ENCODE measurements at regions not wholly inside any gene's neighbourhood (a gene's known extent, or its start where the extent isn't known, plus 50 kb on each side); places are given as distances from the start of the nearest gene placed in this dataset.

DNA sequence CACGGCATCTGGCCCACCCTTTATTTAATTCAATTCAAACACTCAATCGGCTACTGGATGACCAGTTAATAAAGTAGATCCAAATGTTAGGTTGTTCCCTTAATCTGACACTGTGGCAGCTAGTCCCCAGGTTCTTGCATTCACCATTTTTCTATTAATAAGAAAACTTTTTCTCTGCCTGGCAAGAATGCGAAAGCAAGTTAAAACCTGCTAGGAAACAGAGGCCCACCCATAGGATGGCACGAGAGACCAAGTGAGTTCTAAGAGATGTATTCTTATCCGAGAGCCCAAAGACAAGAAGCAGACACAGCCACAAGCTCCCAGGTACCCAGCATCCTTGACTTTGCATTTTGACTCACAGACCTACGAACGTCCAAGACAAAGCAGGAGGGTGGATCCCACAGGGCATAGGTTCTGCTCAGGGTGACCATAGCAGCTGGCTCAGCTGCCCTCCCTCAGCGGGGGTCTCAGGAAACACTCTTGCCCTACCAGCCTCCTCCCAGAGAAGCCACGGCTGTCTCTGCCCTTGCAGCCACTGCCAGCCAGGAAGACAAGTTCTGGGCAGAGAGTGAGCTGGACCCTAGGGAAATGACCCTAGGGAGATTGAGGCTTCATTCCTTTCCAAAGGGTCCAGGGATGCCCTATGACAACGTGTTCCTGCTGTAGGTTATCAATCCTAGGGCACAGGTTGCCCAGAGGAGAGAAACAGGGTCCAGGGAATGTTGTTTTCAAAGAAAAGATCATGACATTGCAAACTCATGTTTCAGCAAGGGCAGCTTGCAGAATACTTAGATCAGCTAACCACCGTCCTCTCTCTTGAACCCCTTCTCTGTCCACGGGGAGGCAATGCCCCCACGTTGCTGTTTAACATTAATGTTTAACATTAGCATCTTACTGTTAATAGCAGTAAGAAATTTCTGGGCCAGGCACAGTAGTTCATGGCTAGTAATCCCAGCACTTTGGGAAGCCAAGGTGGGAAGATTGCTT is 147.2 kb upstream of the ZNF507 start:
- DNase-seq (ENCODE audit: low read depth), result no peak
- TF ChIP-seq, protein P1, sequence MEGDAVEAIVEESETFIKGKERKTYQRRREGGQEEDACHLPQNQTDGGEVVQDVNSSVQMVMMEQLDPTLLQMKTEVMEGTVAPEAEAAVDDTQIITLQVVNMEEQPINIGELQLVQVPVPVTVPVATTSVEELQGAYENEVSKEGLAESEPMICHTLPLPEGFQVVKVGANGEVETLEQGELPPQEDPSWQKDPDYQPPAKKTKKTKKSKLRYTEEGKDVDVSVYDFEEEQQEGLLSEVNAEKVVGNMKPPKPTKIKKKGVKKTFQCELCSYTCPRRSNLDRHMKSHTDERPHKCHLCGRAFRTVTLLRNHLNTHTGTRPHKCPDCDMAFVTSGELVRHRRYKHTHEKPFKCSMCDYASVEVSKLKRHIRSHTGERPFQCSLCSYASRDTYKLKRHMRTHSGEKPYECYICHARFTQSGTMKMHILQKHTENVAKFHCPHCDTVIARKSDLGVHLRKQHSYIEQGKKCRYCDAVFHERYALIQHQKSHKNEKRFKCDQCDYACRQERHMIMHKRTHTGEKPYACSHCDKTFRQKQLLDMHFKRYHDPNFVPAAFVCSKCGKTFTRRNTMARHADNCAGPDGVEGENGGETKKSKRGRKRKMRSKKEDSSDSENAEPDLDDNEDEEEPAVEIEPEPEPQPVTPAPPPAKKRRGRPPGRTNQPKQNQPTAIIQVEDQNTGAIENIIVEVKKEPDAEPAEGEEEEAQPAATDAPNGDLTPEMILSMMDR (conservative IDR thresholded peaks at IDR 0.05; ENCODE audit: low read depth, low read length), result no peak
- no peak overlapping the region for H3K4me3 ChIP-seq (ENCODE audit: low read length)

DNA sequence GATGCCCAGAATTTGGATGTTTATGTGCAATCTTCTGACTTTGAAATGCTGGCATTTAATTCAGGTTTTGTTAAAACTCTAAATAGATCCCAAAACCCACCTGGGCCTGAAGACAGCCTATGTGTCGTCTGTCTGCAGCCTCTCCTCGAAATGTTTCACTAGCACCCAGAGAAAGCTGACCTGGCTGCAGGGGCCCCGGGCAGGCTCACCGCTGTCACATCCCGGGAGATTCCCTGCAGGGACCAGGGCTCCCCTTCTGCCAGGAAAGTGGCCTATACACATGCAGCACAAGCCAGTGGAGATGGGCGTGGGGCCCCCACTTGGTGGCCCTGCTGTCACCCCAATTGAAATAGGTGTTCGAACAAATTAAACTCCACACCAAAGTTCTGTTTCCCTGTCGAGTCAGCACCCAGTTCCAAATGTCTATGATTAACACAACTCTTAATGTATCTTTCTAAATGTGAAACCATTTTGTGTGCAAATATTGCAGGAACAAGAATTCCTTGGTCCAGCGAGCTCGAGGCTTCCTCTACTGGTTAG is 145.8 kb upstream of the ZNF507 start:
- no peak overlapping the region for H3K4me3 ChIP-seq (ENCODE audit: low read length)
- TF ChIP-seq, protein P1 (conservative IDR thresholded peaks at IDR 0.05; ENCODE audit: low read depth, low read length), result no peak
- no peak for DNase-seq (ENCODE audit: low read depth)

DNA sequence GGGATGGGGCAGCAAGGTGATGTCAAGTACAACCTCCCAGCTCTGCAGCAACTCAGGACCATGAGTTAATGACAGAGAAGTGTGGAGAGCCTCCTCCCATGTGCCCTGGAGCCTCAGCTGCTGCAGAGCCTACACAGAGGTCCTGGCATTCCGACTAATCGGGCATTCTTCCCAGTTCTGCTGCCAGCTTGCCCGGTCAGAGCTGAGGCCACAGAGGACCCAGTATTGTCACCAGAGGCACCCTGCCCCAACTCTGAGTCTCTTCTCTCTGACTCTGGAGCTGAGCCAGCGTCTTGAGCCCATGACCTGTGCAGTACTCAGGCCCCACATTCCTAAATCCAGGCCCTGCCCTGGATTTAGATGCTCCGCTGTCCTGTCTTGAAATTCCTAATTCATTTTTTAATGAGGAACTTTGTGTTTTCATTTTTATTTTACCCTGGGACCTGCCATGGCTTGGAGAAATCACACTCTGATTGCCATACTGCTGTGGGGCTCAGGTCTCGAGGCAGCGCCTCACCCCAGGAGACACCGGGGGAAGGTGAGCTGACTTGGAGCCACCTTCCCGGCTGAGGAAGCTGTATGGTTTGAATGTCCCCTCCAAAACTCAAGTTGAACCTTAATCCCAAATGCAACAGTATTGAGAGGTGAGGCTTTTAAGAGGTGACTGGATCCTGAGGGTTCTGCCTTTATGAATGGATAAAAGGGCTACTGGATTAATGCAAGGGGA is 144.9 kb upstream of the ZNF507 start:
- no peak overlapping the region for H3K4me3 ChIP-seq (ENCODE audit: low read length)
- no peak for DNase-seq (ENCODE audit: low read depth)
- TF ChIP-seq, protein P1 (conservative IDR thresholded peaks at IDR 0.05; ENCODE audit: low read depth, low read length), result no peak

DNA sequence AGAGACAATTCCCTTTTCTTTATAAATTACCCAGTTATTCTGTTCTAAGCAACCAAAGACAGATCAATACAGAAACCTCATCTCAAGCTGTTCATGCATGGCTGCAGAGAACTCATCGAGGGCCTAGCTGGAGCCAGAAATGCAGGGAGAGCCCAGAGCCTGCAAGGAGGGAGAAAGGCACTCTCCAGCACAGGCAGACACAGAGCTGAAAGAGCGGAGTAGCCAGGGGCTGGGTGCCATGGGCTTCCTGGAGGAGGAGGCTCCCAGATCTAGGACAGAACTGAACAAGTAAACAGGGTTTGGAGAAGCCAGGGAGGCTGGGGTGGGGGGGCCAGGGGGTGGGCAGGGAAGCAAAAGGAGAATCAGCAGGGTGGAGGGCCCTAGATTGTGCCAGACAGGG is 144.2 kb upstream of the ZNF507 start:
- DNase-seq (ENCODE audit: low read depth), result no peak
- no peak overlapping the region for H3K4me3 ChIP-seq (ENCODE audit: low read length)
- TF ChIP-seq, protein P1 (conservative IDR thresholded peaks at IDR 0.05; ENCODE audit: low read depth, low read length), result no peak

DNA sequence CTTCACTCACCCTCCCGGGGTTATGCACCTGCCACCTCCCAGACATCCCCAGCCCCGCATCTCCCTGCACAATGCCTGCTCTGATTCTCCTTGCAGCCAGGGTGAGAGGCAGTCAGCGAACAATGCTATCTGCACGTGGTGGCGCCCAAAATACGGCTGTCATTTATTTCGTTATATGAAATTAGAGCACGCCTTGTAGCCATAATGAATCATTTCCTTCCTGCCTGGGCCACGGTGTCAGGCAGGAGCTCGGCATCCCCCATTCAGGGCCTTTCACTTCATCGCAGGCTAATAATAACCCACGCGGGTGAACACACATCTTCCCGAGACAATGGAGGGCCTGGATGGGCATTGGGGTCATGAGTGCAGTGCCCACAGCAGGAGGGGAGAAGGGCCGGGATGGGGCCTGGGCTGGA is 143.8 kb upstream of the ZNF507 start:
- no peak for DNase-seq (ENCODE audit: low read depth)
- TF ChIP-seq, protein P1 (conservative IDR thresholded peaks at IDR 0.05; ENCODE audit: low read depth, low read length), result no peak

DNA sequence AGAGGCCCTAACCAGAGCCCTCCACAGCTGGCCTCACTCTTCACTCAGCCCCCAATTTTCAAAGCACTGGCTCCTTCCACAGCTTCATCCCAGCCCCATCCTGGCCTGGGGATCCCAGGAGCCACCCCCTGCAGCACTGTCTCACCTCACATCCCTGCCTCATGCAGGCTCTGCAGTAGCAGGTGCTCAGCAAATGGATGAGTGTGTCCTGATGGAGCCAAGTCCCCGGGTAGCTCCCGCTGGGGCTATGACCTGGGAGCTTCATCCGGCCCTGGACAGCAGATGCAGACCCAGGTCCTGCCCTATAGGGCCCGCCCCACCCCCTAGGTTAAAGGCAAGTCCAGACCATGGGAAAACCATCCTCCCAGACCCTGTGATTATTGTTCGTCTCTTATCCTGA is 143.2 kb upstream of the ZNF507 start:
- H3K4me3 ChIP-seq (ENCODE audit: low read length), result no peak overlapping the region
- no peak for DNase-seq (ENCODE audit: low read depth)
- TF ChIP-seq, protein P1 (conservative IDR thresholded peaks at IDR 0.05; ENCODE audit: low read depth, low read length), result no peak

More for the DNA sequence above, 143.8 kb upstream of the ZNF507 start:
- no peak overlapping the region for H3K4me3 ChIP-seq (ENCODE audit: low read length)
